GM23338 (cell line): ENCODE measurements at regions not wholly inside any gene's neighbourhood (a gene's known extent, or its start where the extent isn't known, plus 50 kb on each side); places are given as distances from the start of the nearest gene placed in this dataset.
A peak's percentile ranks its signal among the peaks of the same experiment; 100 is the strongest.

Experiments used
- ATAC-seq: fragments of 200-7000 bp; cut with Tn5 transposase; 3 replicates; pipeline ENCODE4 v1.9.1; 2020
- DNase-seq: peaks from one replicate; pipeline ENCODE4 v3.0.0-alpha.2; 2015; ENCODE audit warnings: low spot score
- H2AFZ ChIP-seq: fragments of 200-600 bp; sonication (generic); 2 replicates; pipeline ENCODE4 v1.8.0; 2016; ENCODE audit warnings: antibody characterized with exemption, mild to moderate bottlenecking, moderate library complexity
- H3F3A ChIP-seq: fragments of 200-600 bp; sonication (generic); replicated peaks from 2 replicates; pipeline ENCODE4 v1.8.0; 2017; ENCODE audit warnings: antibody characterized with exemption, mixed run types, low read depth
- H3K27ac ChIP-seq: fragments of 200-600 bp; sonication (generic); 2 replicates; pipeline ENCODE4 v1.6.1; 2016; ENCODE audit warnings: low read depth
- H3K27me3 ChIP-seq: fragments of 200-600 bp; sonication (generic); 2 replicates; pipeline ENCODE4 v1.8.0; 2016; ENCODE audit warnings: mild to moderate bottlenecking, mixed run types, moderate library complexity; ENCODE audit not compliant: insufficient read depth
- H3K36me3 ChIP-seq: fragments of 200-600 bp; sonication (generic); 2 replicates; pipeline ENCODE4 v1.8.0; 2016; ENCODE audit warnings: mild to moderate bottlenecking; ENCODE audit not compliant: insufficient read depth
- H3K4me1 ChIP-seq: fragments of 200-600 bp; sonication (generic); 2 replicates; pipeline ENCODE4 v1.8.0; 2016; ENCODE audit warnings: mild to moderate bottlenecking, moderate library complexity; ENCODE audit not compliant: insufficient read depth
- H3K4me2 ChIP-seq: fragments of 200-600 bp; sonication (generic); 2 replicates; pipeline ENCODE4 v1.7.1; 2017; ENCODE audit warnings: mixed run types
- H3K4me3 ChIP-seq: fragments of 200-600 bp; sonication (generic); 2 replicates; pipeline ENCODE4 v1.6.1; 2016; ENCODE audit warnings: mixed run types
- H3K79me2 ChIP-seq: fragments of 200-600 bp; sonication (generic); replicated peaks from 2 replicates; pipeline ENCODE4 v1.8.0; 2017; ENCODE audit warnings: mild to moderate bottlenecking; ENCODE audit not compliant: insufficient read depth
- H3K9me2 ChIP-seq: fragments of 200-600 bp; sonication (generic); 2 replicates; pipeline ENCODE4 v1.8.0; 2017; ENCODE audit not compliant: insufficient read depth
- H4K20me1 ChIP-seq: fragments of 200-600 bp; sonication (generic); replicated peaks from 2 replicates; pipeline ENCODE4 v1.8.0; 2017; ENCODE audit warnings: mild to moderate bottlenecking; ENCODE audit not compliant: insufficient read depth
- H3K27ac Mint-ChIP-seq: 2 replicates; pipeline ENCODE4 v1.8.0; 2020; ENCODE audit warnings: inconsistent platforms, mild to moderate bottlenecking, moderate library complexity, mixed read lengths
- H3K27me3 Mint-ChIP-seq: 3 replicates; pipeline ENCODE4 v1.8.0; 2022; ENCODE audit warnings: low read depth, mild to moderate bottlenecking, moderate library complexity, mixed read lengths, inconsistent platforms; ENCODE audit not compliant: insufficient read depth, poor library complexity
- H3K36me3 Mint-ChIP-seq: 3 replicates; pipeline ENCODE4 v1.8.0; 2021; ENCODE audit warnings: low read depth, mild to moderate bottlenecking, inconsistent platforms, moderate library complexity, mixed read lengths
- H3K4me1 Mint-ChIP-seq: 3 replicates; pipeline ENCODE4 v1.8.0; 2020; ENCODE audit warnings: mild to moderate bottlenecking, inconsistent platforms, mixed read lengths
- H3K4me3 Mint-ChIP-seq: 3 replicates; pipeline ENCODE4 v1.8.0; 2021; ENCODE audit warnings: moderate library complexity, mild to moderate bottlenecking, inconsistent platforms, mixed read lengths
- H3K9me3 Mint-ChIP-seq: 3 replicates; pipeline ENCODE4 v1.8.0; 2020; ENCODE audit warnings: moderate library complexity, mild to moderate bottlenecking, inconsistent platforms, mixed read lengths
- CREB1 ChIP-seq: fragments of 250-450 bp; sonication (Bioruptor Pico); IDR thresholded peaks from 2 replicates; pipeline ENCODE4 v1.5.0; 2020; ENCODE audit warnings: low read depth, mild to moderate bottlenecking, moderate library complexity
- EZH2 ChIP-seq: fragments of 200-600 bp; sonication (generic); IDR thresholded peaks from one replicate; pipeline ENCODE4 v1.8.0; 2017; ENCODE audit warnings: antibody characterized with exemption, mild to moderate bottlenecking, low read depth; ENCODE audit not compliant: unreplicated experiment
- EZH2phosphoT487 ChIP-seq: fragments of 200-600 bp; sonication (generic); IDR thresholded peaks from one replicate; pipeline ENCODE4 v1.8.1; 2018; ENCODE audit warnings: antibody characterized with exemption; ENCODE audit not compliant: unreplicated experiment
- JUNB ChIP-seq: IDR thresholded peaks from one replicate; pipeline ENCODE4 v1.6.1; 2016; ENCODE audit warnings: antibody characterized with exemption; ENCODE audit not compliant: unreplicated experiment
- NANOG ChIP-seq: IDR thresholded peaks from 2 replicates; pipeline ENCODE4 v1.6.1; 2016; ENCODE audit warnings: antibody characterized with exemption, borderline replicate concordance
- POLR2AphosphoS5 ChIP-seq: IDR thresholded peaks from 2 replicates; pipeline ENCODE4 v1.6.1; 2016; ENCODE audit warnings: antibody characterized with exemption, low read depth
- STAT1 ChIP-seq: IDR thresholded peaks from one replicate; pipeline ENCODE4 v1.6.1; 2016; ENCODE audit warnings: antibody characterized with exemption; ENCODE audit not compliant: unreplicated experiment
- ZNF114 ChIP-seq: fragments of 250-450 bp; sonication (Bioruptor Pico); IDR thresholded peaks from 2 replicates; pipeline ENCODE4 v1.5.0; 2020; ENCODE audit warnings: mild to moderate bottlenecking, moderate library complexity
- TF ChIP-seq, protein P1 (sequence below), 2 experiments: fragments of 200-600 bp in 1 of 2; sonication (generic) in 1 of 2; conservative IDR thresholded peaks; 2 replicates each; pipeline versions ENCODE4 v1.5.1 to v1.6.1; 2016 to 2017; ENCODE audit warnings: antibody characterized with exemption in 2 of 2, low read depth in 2 of 2, mild to moderate bottlenecking in 2 of 2, moderate library complexity in 1 of 2
- TF ChIP-seq, protein P2 (sequence below): fragments of 250-450 bp; sonication (Bioruptor Pico); IDR thresholded peaks from 2 replicates; pipeline ENCODE4 v1.5.0; 2020; ENCODE audit warnings: mild to moderate bottlenecking, moderate library complexity
- TF ChIP-seq, protein P3 (sequence below): IDR thresholded peaks from 2 replicates; pipeline ENCODE4 v1.6.1; 2016; ENCODE audit warnings: antibody characterized with exemption

- TF ChIP-seq EZH2 = no peak
- TF ChIP-seq STAT1 = no peak
- no peak for TF ChIP-seq ZNF114 (CRISPR knock-in tag)
- no peak for TF ChIP-seq JUNB
- TF ChIP-seq, protein P1, sequence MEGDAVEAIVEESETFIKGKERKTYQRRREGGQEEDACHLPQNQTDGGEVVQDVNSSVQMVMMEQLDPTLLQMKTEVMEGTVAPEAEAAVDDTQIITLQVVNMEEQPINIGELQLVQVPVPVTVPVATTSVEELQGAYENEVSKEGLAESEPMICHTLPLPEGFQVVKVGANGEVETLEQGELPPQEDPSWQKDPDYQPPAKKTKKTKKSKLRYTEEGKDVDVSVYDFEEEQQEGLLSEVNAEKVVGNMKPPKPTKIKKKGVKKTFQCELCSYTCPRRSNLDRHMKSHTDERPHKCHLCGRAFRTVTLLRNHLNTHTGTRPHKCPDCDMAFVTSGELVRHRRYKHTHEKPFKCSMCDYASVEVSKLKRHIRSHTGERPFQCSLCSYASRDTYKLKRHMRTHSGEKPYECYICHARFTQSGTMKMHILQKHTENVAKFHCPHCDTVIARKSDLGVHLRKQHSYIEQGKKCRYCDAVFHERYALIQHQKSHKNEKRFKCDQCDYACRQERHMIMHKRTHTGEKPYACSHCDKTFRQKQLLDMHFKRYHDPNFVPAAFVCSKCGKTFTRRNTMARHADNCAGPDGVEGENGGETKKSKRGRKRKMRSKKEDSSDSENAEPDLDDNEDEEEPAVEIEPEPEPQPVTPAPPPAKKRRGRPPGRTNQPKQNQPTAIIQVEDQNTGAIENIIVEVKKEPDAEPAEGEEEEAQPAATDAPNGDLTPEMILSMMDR (conservative IDR thresholded peaks at IDR 0.05; ENCODE audit: low read depth in 2 of 2) = no peak
- TF ChIP-seq CREB1 (CRISPR knock-in tag) = no peak
Measured at GRCh38 chr4:89595125-89595789, 241.7 kb downstream of the SNCA start (continued).

GRCh38 chr4:89590128-89590527 is 246.8 kb downstream of the SNCA start:
- Histone ChIP-seq H3K27ac (no peak overlapping the region), H3F3A (no peaks in the 10 kb centered on the region)
- H3K27me3 Mint-ChIP-seq = peaks cover 28% of the 10 kb centered on the region

More at GRCh38 chr4:89590128-89590527, 246.8 kb downstream of the SNCA start:
- Histone ChIP-seq H3K36me3 (no peaks in the 10 kb centered on the region), H3K4me3 (no peak overlapping the region), H4K20me1 (no peaks in the 10 kb centered on the region), H3K4me2 (no peak overlapping the region), H3K4me1 (no peaks in the 10 kb centered on the region), H2AFZ (no peak overlapping the region), H3K9me2 (no peaks in the 10 kb centered on the region), H3K79me2 (no peaks in the 10 kb centered on the region), H3K27me3 (peaks cover 24% of the 10 kb centered on the region; the same call in 1 of the 2 replicates)
- Mint-ChIP-seq H3K4me1 (peaks cover 2% of the 10 kb centered on the region; the same call in 1 of the 3 replicates), H3K4me3 (no peak overlapping the region), H3K9me3 (peaks cover 4% of the 10 kb centered on the region; the same call in 1 of the 3 replicates), H3K27ac (no peak overlapping the region), H3K36me3 (no peaks in the 10 kb centered on the region)
- peak; percentile 22 for DNase-seq
- peak; percentile 75 for ATAC-seq
- no peak for TF ChIP-seq EZH2phosphoT487
- TF ChIP-seq NANOG = no peak
- TF ChIP-seq, protein P2, sequence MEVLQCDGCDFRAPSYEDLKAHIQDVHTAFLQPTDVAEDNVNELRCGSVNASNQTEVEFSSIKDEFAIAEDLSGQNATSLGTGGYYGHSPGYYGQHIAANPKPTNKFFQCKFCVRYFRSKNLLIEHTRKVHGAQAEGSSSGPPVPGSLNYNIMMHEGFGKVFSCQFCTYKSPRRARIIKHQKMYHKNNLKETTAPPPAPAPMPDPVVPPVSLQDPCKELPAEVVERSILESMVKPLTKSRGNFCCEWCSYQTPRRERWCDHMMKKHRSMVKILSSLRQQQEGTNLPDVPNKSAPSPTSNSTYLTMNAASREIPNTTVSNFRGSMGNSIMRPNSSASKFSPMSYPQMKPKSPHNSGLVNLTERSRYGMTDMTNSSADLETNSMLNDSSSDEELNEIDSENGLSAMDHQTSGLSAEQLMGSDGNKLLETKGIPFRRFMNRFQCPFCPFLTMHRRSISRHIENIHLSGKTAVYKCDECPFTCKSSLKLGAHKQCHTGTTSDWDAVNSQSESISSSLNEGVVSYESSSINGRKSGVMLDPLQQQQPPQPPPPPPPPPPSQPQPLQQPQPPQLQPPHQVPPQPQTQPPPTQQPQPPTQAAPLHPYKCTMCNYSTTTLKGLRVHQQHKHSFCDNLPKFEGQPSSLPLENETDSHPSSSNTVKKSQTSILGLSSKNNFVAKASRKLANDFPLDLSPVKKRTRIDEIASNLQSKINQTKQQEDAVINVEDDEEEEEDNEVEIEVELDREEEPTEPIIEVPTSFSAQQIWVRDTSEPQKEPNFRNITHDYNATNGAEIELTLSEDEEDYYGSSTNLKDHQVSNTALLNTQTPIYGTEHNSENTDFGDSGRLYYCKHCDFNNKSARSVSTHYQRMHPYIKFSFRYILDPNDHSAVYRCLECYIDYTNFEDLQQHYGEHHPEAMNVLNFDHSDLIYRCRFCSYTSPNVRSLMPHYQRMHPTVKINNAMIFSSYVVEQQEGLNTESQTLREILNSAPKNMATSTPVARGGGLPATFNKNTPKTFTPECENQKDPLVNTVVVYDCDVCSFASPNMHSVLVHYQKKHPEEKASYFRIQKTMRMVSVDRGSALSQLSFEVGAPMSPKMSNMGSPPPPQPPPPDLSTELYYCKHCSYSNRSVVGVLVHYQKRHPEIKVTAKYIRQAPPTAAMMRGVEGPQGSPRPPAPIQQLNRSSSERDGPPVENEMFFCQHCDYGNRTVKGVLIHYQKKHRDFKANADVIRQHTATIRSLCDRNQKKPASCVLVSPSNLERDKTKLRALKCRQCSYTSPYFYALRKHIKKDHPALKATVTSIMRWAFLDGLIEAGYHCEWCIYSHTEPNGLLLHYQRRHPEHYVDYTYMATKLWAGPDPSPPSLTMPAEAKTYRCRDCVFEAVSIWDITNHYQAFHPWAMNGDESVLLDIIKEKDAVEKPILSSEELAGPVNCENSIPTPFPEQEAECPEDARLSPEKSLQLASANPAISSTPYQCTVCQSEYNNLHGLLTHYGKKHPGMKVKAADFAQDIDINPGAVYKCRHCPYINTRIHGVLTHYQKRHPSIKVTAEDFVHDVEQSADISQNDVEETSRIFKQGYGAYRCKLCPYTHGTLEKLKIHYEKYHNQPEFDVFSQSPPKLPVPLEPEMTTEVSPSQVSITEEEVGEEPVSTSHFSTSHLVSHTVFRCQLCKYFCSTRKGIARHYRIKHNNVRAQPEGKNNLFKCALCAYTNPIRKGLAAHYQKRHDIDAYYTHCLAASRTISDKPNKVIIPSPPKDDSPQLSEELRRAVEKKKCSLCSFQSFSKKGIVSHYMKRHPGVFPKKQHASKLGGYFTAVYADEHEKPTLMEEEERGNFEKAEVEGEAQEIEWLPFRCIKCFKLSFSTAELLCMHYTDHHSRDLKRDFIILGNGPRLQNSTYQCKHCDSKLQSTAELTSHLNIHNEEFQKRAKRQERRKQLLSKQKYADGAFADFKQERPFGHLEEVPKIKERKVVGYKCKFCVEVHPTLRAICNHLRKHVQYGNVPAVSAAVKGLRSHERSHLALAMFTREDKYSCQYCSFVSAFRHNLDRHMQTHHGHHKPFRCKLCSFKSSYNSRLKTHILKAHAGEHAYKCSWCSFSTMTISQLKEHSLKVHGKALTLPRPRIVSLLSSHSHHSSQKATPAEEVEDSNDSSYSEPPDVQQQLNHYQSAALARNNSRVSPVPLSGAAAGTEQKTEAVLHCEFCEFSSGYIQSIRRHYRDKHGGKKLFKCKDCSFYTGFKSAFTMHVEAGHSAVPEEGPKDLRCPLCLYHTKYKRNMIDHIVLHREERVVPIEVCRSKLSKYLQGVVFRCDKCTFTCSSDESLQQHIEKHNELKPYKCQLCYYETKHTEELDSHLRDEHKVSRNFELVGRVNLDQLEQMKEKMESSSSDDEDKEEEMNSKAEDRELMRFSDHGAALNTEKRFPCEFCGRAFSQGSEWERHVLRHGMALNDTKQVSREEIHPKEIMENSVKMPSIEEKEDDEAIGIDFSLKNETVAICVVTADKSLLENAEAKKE (CRISPR knock-in tag) = no peak
- TF ChIP-seq JUNB = no peak
- TF ChIP-seq POLR2AphosphoS5 = no peak
- TF ChIP-seq EZH2 = no peak
- TF ChIP-seq, protein P3, sequence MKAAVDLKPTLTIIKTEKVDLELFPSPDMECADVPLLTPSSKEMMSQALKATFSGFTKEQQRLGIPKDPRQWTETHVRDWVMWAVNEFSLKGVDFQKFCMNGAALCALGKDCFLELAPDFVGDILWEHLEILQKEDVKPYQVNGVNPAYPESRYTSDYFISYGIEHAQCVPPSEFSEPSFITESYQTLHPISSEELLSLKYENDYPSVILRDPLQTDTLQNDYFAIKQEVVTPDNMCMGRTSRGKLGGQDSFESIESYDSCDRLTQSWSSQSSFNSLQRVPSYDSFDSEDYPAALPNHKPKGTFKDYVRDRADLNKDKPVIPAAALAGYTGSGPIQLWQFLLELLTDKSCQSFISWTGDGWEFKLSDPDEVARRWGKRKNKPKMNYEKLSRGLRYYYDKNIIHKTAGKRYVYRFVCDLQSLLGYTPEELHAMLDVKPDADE = no peak
- TF ChIP-seq, protein P1 (conservative IDR thresholded peaks at IDR 0.05; ENCODE audit: low read depth in 2 of 2) = no peak
- no peak for TF ChIP-seq ZNF114 (CRISPR knock-in tag)
- no peak for TF ChIP-seq CREB1 (CRISPR knock-in tag)
